ENCODE measurements at regions not wholly inside any gene's neighbourhood (a gene's known extent, or its start where the extent isn't known, plus 50 kb on each side); places are given as distances from the start of the nearest gene placed in this dataset.

- TF ChIP-seq CTCF (IDR thresholded peaks at IDR 0.05): no peak
- TF ChIP-seq ZNF671 (CRISPR knock-in tag; IDR thresholded peaks at IDR 0.05): no peak
- TF ChIP-seq NR3C1 (CRISPR knock-in tag; conservative IDR thresholded peaks at IDR 0.05; ENCODE audit: low read depth): no peak
- TF ChIP-seq ZNF219 (CRISPR knock-in tag; IDR thresholded peaks at IDR 0.05; ENCODE audit: borderline replicate concordance): no peak
- no peak for TF ChIP-seq E2F4 (CRISPR knock-in tag; IDR thresholded peaks at IDR 0.05; ENCODE audit: borderline replicate concordance, low read depth)
- TF ChIP-seq TCF7 (CRISPR knock-in tag; IDR thresholded peaks at IDR 0.05; ENCODE audit: low read depth): no peak
These were observed 204.7 kb upstream of the VSTM2A start for GRCh38 chr7:54337466-54337865.

All from WTC11 (cell line).